Loucy (cell line): ENCODE measurements at regions not wholly inside any gene's neighbourhood (a gene's known extent, or its start where the extent isn't known, plus 50 kb on each side); places are given as distances from the start of the nearest gene placed in this dataset.

Experiments used
- EZH2phosphoT487 ChIP-seq: fragments of 200-600 bp; IDR thresholded peaks from 2 replicates; pipeline ENCODE4 v1.6.1; 2018; ENCODE audit warnings: antibody characterized with exemption, mild to moderate bottlenecking, moderate library complexity, borderline replicate concordance
- TF ChIP-seq, protein P1 (sequence below): fragments of 200-600 bp; sonication (generic); conservative IDR thresholded peaks from 2 replicates; pipeline ENCODE4 v1.5.1; 2014; ENCODE audit warnings: mild to moderate bottlenecking, antibody characterized with exemption, low read length

DNA sequence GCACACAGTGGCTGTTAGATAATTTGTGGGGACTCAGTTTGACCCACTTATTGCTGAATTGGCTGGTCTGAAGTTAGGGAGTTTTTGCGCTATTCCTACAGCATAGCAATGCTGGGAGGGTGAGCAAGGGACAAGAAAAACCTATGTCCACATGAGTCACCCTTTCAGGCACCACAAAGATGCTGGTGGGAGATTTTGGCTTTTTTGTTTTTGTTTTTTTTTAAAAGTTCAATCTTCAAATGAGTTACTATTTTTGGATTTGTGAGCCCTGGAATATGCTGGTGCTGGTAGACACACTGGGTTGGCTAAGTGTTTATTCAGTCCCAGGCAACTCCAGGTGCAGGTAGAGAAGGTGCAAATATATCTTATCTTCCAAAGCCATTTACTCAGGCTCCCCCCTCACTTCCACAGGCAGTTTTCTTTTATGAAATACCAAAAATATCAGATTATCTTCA, 143.4 kb downstream of the BTG1 start:
- TF ChIP-seq, protein P1, sequence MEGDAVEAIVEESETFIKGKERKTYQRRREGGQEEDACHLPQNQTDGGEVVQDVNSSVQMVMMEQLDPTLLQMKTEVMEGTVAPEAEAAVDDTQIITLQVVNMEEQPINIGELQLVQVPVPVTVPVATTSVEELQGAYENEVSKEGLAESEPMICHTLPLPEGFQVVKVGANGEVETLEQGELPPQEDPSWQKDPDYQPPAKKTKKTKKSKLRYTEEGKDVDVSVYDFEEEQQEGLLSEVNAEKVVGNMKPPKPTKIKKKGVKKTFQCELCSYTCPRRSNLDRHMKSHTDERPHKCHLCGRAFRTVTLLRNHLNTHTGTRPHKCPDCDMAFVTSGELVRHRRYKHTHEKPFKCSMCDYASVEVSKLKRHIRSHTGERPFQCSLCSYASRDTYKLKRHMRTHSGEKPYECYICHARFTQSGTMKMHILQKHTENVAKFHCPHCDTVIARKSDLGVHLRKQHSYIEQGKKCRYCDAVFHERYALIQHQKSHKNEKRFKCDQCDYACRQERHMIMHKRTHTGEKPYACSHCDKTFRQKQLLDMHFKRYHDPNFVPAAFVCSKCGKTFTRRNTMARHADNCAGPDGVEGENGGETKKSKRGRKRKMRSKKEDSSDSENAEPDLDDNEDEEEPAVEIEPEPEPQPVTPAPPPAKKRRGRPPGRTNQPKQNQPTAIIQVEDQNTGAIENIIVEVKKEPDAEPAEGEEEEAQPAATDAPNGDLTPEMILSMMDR: no peak
- TF ChIP-seq EZH2phosphoT487: no peak
